SU-DHL-6 (cell line): ENCODE measurements at regions not wholly inside any gene's neighbourhood (a gene's known extent, or its start where the extent isn't known, plus 50 kb on each side); places are given as distances from the start of the nearest gene placed in this dataset.

ENCODE experiments used
- EZH2phosphoT487 ChIP-seq: fragments of 200-600 bp; sonication (generic), shearing (Covaris generic); conservative IDR thresholded peaks from 2 replicates; pipeline ENCODE4 v1.6.1; 2018; ENCODE audit warnings: mild to moderate bottlenecking, antibody characterized with exemption, low read length, moderate library complexity, mixed read lengths
- TF ChIP-seq, protein P1 (sequence below): fragments of 200-600 bp; sonication (generic); IDR thresholded peaks from one replicate; pipeline ENCODE4 v1.5.1; 2017; ENCODE audit warnings: antibody characterized with exemption, mild to moderate bottlenecking, low read length, moderate library complexity; ENCODE audit not compliant: insufficient read depth, poor library complexity, severe bottlenecking

DNA sequence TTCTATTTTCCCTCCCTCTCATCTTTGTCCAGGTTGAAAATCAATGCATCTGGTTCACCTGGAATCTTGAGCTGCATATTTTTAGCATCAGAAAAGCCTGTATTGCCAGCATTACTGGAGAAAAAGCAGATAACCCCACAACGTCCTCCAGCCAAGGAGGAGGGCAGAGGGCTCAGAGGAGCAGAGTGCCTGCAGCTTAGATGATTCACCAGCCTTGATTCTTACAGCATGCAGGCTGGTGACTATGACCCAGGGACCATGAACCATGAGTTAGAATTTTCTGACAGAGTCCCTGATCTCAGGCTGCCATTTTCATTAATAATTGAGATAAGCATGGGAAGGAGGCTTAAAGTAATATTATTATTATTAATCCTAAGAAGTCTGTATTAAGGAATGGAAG lies 278.2 kb downstream of the BRINP1 start:
- TF ChIP-seq, protein P1, sequence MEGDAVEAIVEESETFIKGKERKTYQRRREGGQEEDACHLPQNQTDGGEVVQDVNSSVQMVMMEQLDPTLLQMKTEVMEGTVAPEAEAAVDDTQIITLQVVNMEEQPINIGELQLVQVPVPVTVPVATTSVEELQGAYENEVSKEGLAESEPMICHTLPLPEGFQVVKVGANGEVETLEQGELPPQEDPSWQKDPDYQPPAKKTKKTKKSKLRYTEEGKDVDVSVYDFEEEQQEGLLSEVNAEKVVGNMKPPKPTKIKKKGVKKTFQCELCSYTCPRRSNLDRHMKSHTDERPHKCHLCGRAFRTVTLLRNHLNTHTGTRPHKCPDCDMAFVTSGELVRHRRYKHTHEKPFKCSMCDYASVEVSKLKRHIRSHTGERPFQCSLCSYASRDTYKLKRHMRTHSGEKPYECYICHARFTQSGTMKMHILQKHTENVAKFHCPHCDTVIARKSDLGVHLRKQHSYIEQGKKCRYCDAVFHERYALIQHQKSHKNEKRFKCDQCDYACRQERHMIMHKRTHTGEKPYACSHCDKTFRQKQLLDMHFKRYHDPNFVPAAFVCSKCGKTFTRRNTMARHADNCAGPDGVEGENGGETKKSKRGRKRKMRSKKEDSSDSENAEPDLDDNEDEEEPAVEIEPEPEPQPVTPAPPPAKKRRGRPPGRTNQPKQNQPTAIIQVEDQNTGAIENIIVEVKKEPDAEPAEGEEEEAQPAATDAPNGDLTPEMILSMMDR = no peak
- no peak for TF ChIP-seq EZH2phosphoT487
